ENCODE measurements at regions not wholly inside any gene's neighbourhood (a gene's known extent, or its start where the extent isn't known, plus 50 kb on each side); places are given as distances from the start of the nearest gene placed in this dataset.
A peak's percentile ranks its signal among the peaks of the same experiment; 100 is the strongest.
"Not testable (repeated sequence)": the region's sequence is repeated elsewhere in the genome, so short reads cannot be mapped to it uniquely, and the experiment has no call there.

DNA sequence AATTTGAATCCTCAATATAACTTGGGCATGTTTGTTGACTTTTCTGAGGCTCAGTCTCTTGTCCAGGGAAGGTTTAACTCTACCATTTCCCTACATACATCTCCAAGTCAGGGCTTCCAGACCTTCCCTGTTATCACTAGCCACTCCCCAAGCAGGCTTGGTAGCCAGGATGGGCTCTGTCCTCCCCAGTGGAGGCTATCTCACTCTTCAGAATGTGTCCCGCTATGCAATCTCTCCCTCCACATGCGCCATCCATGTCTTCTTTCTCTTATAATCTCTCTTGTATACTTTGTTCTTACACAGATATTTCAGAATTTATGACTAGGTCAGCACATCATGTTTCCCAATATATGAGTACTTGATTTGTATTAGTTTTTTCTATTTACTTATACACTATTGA is 310.4 kb downstream of the HGF start:
- H3K4me3 ChIP-seq (replicated peaks; ENCODE audit: low read depth, low read length): no peak overlapping the region
- DNase-seq (ENCODE audit: extremely low read depth, low read depth): no peak
- TF ChIP-seq CTCF (IDR thresholded peaks at IDR 0.05; ENCODE audit: low read depth, low read length, missing control alignments): no peak

DNA sequence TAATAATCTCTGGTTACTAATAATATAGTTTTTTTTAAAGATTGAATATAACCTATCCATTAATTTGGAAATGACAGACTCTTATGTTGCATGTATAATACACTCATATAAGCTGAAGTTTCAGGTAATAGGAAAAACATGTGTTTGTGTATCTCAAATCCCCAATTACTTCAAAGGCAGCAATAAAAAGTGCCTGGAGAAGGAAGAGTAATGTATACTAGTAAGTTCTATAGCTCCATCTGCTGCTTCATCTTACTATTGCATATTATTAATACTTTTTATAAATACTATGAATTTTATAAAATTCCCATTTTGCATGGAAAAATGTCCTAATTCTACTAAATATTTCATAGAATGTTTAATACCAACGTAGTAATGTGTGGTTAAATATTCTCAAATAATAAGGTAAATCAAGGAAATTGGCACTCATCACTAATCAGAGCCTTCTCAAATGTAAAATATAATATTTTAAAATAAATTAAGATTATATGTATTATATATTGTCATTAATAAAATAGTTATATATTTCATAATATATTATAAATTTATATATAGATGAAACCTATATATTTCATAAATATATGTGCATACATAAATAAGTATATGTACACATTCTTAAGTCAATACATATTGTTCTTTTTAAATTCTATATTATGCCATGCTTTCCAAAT is 311.9 kb downstream of the HGF start:
- no peak for TF ChIP-seq CTCF (IDR thresholded peaks at IDR 0.05; ENCODE audit: low read depth, low read length, missing control alignments)
- no peak for DNase-seq (ENCODE audit: extremely low read depth, low read depth)
- H3K4me3 ChIP-seq (replicated peaks; ENCODE audit: low read depth, low read length): no peak overlapping the region

DNA sequence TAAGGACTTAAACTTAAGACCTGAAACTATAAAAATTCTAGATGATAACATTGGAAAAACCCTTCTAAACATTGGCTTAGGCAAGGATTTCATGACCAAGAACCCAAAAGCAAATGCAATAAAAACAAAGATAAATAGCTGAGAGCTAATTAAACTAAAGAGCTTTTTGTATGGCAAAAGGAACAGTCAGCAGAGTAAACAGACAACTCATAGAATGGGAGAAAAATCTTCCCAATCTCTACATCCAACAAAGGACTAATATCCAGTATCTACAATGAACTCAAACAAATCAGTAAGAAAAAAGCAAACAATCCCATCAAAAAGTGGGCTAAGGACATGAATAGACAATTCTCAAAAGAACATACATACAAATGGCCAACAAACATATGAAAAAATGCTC is 316.1 kb downstream of the HGF start:
- DNase-seq (ENCODE audit: extremely low read depth, low read depth): not testable (repeated sequence)

GRCh38 chr7:81449105-81449504 is 320.7 kb downstream of the HGF start:
- no peak for TF ChIP-seq CTCF (IDR thresholded peaks at IDR 0.05; ENCODE audit: low read depth, low read length, missing control alignments)
- no peak for DNase-seq (ENCODE audit: extremely low read depth, low read depth)
- no peak overlapping the region for H3K4me3 ChIP-seq (replicated peaks; ENCODE audit: low read depth, low read length)

More for the DNA sequence above, 316.1 kb downstream of the HGF start:
- H3K4me3 ChIP-seq (replicated peaks; ENCODE audit: low read depth, low read length): not testable (repeated sequence)

DNA sequence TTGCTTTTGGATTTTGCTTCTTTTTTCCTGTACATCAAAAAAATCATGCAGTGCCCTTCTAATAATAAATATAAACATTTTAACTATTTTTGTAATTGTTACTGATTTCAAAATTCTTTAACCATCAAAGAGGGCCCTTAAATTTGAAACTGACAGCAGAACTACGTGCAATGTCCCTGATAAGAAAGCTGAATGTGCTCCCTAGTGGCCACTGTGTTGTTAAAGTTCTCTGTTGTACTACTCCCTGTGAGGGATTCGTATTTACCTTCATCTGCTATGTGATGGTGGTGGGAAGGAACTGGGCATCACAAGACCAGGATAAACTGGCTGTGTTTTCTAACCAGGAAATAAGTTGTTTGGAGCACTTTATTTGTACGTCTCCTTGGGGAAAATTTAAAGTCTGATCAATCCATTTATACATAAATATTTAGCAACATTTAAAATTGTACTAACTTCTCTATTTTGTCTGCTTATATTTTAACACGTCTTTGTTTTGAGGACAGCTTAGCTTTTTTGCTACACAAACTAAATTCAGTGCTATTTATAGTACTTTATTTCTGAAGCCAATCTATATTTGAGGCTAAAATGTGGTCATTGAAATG is 322.4 kb downstream of the HGF start:
- peak; percentile 63 for DNase-seq (ENCODE audit: extremely low read depth, low read depth)
- peak; percentile 46 for TF ChIP-seq CTCF (IDR thresholded peaks at IDR 0.05; ENCODE audit: low read depth, low read length, missing control alignments)
- H3K4me3 ChIP-seq (replicated peaks; ENCODE audit: low read depth, low read length): no peak overlapping the region

DNA sequence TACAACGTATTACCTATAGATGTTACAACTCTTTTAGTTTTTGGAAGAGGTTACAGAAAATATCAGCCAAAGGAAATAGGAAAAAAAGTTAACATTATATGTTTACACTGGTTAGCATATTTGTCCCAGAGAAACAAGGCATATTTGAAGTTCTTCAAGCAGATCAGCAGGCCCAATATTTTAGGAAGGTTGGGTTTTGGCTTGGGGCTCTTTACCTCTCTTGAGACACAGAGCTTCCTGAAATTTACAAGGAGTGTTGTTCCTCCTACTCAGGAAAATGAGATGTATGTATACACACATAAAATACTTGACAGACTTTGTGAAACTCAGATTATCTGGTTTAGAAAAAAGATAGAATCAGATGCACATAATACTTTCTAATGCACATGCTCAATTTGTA is 323.6 kb downstream of the HGF start:
- H3K4me3 ChIP-seq (replicated peaks; ENCODE audit: low read depth, low read length): no peak overlapping the region
- DNase-seq (ENCODE audit: extremely low read depth, low read depth): no peak
- TF ChIP-seq CTCF (IDR thresholded peaks at IDR 0.05; ENCODE audit: low read depth, low read length, missing control alignments): no peak

DNA sequence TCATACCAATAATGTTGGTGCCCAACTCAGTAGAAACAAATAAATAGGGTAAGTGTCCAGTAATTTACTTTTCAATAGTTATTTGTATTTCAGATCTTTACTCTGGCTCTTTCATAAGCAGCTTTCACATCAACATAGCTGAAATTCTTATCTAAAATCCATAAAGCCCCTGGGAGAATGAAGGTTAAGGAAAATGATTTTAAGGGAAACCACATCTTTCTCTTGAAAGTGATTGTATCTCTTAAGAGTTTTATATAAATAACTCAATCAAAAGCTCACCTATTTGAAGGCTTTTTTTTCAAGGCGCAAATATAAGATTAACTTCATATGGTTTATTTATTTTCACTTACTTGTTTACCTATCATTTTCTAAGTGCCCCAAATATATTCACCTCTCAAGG is 324.4 kb downstream of the HGF start:
- TF ChIP-seq CTCF (IDR thresholded peaks at IDR 0.05; ENCODE audit: low read depth, low read length, missing control alignments): no peak
- no peak overlapping the region for H3K4me3 ChIP-seq (replicated peaks; ENCODE audit: low read depth, low read length)
- DNase-seq (ENCODE audit: extremely low read depth, low read depth): no peak

All from HFF-Myc (cell line).